AG08395 (cell line): ENCODE measurements at regions not wholly inside any gene's neighbourhood (a gene's known extent, or its start where the extent isn't known, plus 50 kb on each side); places are given as distances from the start of the nearest gene placed in this dataset.
A peak's percentile ranks its signal among the peaks of the same experiment; 100 is the strongest.

ENCODE experiments used
- DNase-seq: peaks from one replicate; pipeline ENCODE4 v3.0.0; 2012; ENCODE audit warnings: mixed read lengths, low spot score

DNA sequence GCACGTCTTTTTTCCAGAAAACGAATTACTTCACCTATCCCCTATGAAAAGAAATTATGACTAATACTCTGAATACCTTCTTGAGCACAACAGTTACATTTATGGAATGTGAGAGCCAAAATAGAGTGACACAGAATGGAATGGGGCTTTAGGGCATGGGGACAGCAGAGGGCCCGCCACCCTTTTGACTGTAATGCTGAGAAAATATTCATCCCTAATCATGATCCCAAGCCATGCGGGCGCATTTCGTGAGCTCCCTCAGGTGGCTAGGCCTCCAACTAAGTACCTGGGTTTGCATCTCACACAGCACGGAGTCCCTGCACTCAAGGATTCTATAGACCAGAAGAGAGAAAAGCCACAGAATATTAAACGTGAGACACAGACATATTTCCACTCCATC is 212.6 kb downstream of the SOD2 start:
- DNase-seq = no peak

DNA sequence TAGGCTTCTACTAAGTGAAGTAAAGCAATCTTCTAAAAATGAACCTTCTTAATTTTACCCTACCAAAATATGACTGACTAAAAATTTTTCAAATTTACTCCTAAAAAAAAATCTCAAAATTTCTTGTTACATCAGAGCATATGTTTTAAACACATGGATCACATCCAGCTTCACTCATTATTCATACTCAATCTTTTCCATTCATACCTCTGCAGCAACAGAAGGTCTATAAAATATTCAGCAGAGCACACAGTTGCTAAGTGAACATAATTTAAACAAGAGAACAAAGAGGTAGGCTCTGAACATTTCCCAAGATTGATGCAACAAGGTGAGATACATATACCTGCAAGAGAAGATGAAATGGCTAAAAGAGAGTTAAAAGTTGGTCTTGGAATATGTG is 213.9 kb downstream of the SOD2 start:
- DNase-seq = no peak

DNA sequence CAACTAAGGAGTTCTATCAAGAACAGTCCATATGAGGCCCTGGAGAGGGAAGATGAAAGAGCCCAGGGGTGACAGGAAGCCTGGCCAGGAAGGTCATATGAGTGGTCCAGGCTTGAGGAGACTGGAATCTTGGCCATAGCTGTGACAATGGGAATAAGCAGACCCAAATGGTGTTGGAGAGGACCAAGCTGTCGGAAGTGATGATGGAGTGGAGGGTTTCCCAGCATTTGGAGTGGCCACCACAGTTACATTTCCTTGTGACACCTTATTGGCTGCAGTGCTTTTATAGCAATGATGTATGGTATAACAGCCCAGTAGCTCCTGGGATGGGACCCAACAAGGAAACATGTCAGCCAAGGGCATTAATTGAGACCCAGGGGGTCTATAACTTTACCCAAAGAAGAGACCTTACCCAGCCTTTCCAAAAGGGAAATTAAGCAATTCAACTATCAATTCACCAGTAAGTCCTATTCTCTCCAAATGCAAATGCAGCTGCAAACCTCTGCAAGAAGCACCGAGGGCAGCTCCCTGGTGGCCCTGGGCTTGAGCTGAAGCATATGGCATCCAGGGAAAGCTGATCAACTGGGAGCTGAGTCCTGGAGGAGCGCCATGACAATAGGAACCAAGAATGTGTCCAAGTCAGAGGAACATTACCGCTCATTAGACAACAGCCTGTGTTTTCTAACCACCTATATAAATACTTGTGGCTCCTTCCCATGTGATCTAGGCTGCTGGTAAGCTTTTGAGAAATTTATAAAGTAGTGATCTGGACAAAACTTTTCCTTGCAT is 219.4 kb downstream of the SOD2 start:
- peak; percentile 16 for DNase-seq

DNA sequence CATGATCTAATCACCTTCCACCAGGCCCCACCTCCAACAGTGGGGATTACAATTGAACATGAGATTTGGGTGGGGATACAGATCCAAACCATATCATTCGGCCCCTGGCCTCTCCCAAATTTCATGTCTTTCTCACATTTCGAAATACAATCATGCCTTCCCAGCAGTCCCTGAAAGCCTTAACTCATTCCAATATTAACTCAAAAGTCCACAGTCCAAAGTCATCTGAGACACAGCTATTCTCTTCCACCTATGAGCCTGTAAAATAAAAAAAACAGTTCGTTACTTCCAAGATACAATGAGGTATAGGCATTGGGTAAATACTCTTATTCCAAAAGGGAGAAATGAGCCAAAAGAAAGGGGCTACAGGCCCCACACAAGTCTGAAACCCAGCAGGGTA is 222.6 kb downstream of the SOD2 start:
- no peak for DNase-seq

DNA sequence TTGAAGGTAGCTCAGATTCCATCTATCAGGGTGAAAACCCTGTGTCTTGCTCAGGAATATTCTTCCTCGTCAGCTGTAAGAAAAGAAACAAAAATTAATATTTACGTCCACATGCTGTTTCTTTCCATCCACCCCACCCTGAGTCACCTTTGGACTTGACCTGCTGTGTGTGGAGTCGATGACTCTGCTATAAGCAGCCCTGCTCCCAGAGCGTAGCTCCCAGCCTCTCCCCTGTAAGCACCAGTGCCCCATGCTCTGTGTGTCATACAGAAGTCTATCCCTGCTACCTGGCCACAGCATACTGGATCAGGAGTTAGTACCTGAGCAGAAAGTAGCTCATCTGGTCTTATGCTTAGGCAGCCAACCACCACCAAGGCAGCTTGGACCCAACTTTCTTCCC is 223.6 kb downstream of the SOD2 start:
- DNase-seq = no peak

DNA sequence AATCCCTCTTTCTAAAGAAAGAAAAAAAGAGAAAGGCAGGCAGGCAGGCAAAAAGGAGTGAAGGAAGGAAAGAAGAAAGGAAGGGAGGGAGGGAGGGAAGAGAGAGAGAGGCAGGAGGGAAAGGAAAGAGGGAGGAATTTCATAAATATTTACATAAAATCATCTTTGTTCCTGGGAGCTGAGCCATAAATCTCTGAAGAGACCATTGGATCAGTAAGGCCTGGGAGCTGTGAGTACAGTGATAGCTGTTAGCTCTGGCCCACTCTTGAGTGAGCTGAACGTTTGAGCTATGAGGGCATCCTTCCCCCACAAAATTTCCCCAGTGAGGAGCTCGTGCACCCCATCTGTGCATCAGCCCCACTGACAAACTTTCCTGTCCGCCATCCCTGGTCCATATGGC is 224.0 kb downstream of the SOD2 start:
- DNase-seq = no peak

DNA sequence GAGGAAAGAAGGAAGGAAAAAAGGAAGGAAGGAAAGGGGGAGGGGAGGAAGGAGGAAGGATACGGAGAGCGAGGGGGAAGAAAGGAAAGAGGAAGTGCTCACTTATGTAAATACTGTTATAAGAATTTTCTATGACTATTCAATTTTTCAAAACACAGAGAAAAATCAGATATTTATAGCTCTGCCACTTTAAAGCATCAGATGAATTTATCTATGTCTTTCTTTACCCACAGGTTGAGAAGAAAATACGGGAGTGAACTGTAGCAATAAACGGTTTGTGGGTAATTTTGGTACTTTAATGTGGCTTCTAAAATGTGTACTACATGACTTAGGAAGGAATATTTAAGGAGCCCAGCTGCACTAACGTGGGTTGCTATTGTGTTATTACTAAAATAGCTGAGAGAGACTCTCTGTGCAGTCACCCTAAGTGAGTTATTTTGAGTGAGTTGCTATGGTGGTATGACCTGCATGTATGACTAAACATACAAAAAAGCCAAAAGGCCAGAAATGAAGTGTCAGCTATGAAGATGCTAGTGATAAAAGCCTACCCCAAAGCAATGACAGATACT is 225.5 kb downstream of the SOD2 start:
- peak; percentile 52 for DNase-seq

DNA sequence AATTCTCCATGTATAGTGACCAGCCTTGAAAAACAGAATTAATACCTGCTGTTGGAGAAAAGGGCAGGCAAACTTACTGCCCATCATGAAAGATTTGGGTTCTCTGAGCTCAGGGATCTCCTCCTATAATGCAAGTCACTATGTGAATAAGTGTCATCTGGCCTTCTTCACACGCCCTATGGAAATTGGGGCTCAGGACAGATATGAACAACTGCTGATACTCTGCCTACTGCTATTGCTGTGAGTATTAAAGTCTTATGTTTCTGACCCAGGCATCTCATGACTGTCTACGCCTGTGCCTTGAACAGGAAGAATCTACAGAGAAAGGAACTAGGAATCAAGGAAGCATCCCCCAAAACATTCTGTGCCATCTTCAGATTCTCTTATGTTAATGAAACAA is 226.1 kb downstream of the SOD2 start:
- DNase-seq = no peak

- DNase-seq = peak; percentile 35
Measured at GRCh38 chr6:159464816-159465215, 228.2 kb downstream of the SOD2 start.

DNA sequence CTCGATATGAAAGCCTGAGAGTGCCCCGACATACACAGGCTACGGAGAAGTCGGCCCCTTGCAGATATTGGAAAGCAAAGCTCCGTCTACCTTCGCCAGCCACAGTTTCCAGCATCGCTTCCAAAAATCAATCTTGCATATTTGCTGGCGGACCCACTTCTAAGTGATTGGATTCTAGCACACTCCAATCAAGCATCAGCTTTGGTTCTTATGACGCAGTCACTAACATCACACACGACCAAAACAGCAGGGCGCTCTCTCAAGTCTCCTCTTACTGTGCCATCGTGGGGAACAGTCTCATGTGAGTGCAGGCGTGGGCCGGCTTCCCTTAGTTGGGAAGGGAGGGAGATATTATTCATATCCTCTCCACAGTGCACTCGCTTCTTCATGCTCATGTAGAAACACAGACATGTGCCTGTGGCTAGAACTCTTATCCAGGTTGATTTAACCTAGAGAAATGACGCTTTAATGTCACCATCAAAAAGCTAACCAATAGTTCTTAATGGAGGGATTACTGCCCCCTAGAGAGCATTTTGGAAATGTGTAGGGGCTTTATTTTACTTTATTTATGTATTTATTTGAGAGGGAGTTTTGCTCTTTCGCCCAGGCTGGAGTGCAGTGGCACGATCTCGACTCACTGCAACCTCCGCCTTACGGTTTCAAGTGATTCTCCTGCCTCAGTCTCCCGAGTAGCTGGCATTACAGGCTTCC is 229.8 kb downstream of the SOD2 start:
- DNase-seq = no peak

- DNase-seq = no peak
Measured at GRCh38 chr6:159462431-159462830, 230.6 kb downstream of the SOD2 start.

- DNase-seq = no peak
Measured at GRCh38 chr6:159461998-159462397, 231.0 kb downstream of the SOD2 start.

DNA sequence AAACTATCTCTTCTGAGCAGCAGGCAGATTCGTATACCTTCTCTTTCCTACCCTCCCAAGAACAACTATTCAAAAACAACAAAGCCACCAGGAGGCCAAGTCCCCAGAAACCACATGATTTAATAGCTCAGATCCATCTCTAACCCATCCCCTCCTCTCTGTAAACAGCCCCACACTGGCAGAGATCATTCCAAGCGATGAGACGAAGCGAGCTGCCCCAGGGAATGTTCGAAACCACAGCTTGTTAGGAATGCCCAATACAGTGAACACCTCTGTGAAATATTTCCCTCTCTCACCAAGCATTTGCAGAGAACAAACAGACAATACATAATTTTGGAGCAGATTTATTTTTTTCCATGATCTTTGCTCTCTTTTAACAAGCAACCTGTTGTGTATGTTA is 231.8 kb downstream of the SOD2 start:
- no peak for DNase-seq

- no peak for DNase-seq
Measured at GRCh38 chr6:159460476-159460875, 232.6 kb downstream of the SOD2 start.

GRCh38 chr6:159456349-159456748 is 236.7 kb downstream of the SOD2 start:
- no peak for DNase-seq

DNA sequence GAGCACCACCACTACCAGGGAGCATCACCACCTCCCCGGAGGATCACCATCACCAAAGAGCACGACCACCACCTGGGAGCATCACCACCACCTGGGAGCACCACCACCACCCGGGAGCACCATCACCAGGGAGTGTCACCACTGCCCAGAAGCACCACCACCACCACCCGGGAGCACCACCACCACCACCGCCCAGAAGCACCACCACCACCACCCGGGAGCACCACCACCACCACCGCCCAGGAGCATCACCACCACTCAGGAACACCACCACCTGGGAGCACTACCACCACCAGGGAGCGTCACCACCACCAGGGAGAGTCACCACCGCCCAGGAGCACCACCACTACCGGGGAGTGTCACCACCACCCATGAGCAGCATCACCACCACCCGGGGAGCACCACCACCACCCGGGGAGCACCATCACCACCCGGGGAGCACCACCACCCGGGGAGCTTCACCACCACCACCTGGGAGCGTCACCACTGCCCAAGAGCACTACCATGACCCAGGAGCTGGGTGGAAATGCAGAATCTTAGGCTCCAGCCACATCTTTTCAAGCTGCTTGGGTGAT is 237.3 kb downstream of the SOD2 start:
- DNase-seq = no peak

GRCh38 chr6:159450815-159451465 is 242.1 kb downstream of the SOD2 start:
- DNase-seq = peak; percentile 41

GRCh38 chr6:159446340-159446739 is 246.7 kb downstream of the SOD2 start:
- no peak for DNase-seq

DNA sequence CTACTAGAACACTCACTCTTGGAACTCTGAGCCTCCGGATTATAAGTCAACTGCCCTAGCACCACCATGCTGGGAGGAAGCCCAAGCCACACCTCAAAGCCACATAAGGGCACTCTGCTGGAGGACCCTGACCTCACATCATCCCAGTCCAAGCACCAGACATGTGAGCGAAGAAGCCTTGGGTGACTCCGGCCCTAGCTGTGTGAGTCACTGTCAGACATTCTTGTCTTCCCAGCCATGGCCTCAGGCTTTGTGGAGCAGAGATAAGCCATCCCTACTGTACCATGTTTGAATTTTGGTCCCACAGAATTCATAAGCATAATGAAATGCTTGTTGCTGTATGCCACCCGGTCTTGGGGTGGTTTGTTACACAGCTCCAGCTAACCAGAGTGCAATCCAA is 247.7 kb downstream of the SOD2 start:
- DNase-seq = no peak

DNA sequence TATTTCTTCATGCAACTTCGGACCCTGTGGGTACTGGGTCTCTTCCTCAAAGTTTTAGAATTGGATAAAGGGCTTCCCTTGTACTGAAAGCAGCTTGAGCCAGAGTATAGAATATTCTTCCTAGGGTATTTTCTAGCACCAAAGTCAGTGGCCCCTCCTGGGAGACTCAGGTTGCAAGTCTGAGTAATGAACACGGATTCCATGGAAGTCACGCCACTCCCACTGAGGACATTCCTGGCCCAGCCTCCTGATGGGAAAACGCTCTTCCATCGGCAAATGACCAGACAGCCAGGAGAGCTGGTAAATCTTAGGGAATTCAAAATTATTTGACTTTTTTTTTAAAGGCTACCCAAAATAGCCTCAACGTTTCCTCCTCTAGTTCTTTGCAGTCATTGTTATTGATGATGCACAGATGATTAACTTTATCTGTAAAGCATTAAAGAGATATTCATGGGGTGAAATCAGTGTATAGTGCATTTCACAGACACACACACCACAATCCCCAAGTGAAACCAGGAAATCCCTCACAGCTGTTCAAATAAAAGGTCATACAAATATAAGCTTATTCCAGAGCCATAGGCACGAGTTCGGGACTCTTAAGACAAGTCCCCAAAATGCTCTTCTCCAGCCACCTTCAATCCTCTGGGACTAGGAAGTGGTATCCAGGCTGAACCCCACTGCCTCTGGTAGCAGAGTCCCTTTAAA is 248.8 kb downstream of the SOD2 start:
- no peak for DNase-seq

DNA sequence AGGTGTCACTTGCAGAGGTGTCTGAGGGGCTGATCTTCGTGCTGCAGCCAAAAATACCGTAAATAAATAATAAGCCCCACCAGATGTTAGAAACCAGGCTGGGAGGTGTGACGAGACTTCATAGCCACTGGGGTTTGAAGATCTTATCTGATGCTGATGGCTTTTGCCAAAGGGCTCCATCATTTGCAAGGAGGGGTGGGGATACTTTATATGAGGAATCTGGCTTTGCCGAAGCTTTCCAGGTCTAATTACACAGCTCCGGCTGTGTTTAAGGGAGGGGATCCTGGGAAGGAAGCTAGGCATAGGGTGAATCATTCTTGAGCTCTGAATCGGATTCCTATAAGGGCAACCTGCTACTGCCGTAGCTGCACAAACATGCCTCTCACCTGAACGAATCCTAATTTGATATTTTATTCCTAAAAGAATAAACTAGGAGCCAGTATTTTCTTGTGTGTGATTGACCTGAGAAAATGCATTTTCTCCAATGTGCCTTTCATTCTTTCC is 249.6 kb downstream of the SOD2 start:
- DNase-seq = no peak

- no peak for DNase-seq
Measured at GRCh38 chr6:159441704-159441981, 251.4 kb downstream of the SOD2 start.
